Astrocyte of the spinal cord (primary cell): ENCODE measurements at regions not wholly inside any gene's neighbourhood (a gene's known extent, or its start where the extent isn't known, plus 50 kb on each side); places are given as distances from the start of the nearest gene placed in this dataset.

Experiments used
- DNase-seq: peaks from one replicate; pipeline ENCODE4 v3.0.0; 2011; ENCODE audit warnings: low read depth, low spot score
- H3K4me3 ChIP-seq: 2 replicates; pipeline ENCODE4 v1.5.1; 2011; ENCODE audit warnings: low read depth, mild to moderate bottlenecking, low read length, moderate library complexity
- CTCF ChIP-seq: IDR thresholded peaks from 2 replicates; pipeline ENCODE4 v1.5.1; 2012; ENCODE audit warnings: low read depth, mild to moderate bottlenecking, low read length, inconsistent platforms
- in situ Hi-C: cut with HindIII; loops from 2 replicates; pipeline ENCODE4 v1.10.0; 2017; ENCODE audit warnings: low sequenced_read_pairs

GRCh38 chr4:36854554-36854953 lies 390.0 kb upstream of the NWD2 start:
- no peak overlapping the region for H3K4me3 ChIP-seq
- in situ Hi-C loops, result no loop called here
- TF ChIP-seq CTCF, result no peak
- DNase-seq, result no peak

- TF ChIP-seq CTCF, result no peak
- in situ Hi-C loops, result no loop called here
- no peak overlapping the region for H3K4me3 ChIP-seq
- no peak for DNase-seq
Measured at GRCh38 chr4:36863601-36864000, 380.9 kb upstream of the NWD2 start.

GRCh38 chr4:36870121-36870520 lies 374.4 kb upstream of the NWD2 start:
- in situ Hi-C loops, result no loop called here

GRCh38 chr4:36872679-36873078 lies 371.9 kb upstream of the NWD2 start:
- DNase-seq, result no peak
- no peak for TF ChIP-seq CTCF
- no peak overlapping the region for H3K4me3 ChIP-seq
- in situ Hi-C loops, result no loop called here

More at GRCh38 chr4:36870121-36870520, 374.4 kb upstream of the NWD2 start:
- DNase-seq, result no peak
- no peak overlapping the region for H3K4me3 ChIP-seq
- TF ChIP-seq CTCF, result no peak

- no peak for DNase-seq
- TF ChIP-seq CTCF, result no peak
- no peak overlapping the region for H3K4me3 ChIP-seq
- in situ Hi-C loops, result no loop called here
Measured at GRCh38 chr4:36884151-36884550, 360.4 kb upstream of the NWD2 start.

GRCh38 chr4:36891971-36892370 lies 352.6 kb upstream of the NWD2 start:
- DNase-seq, result no peak
- H3K4me3 ChIP-seq, result no peak overlapping the region
- no peak for TF ChIP-seq CTCF
- in situ Hi-C loops, result no loop called here

- no peak overlapping the region for H3K4me3 ChIP-seq
- in situ Hi-C loops, result no loop called here
- no peak for DNase-seq
- no peak for TF ChIP-seq CTCF
Measured at GRCh38 chr4:36900446-36900987, 344.0 kb upstream of the NWD2 start.
